GM23338 (cell line): ENCODE measurements at regions not wholly inside any gene's neighbourhood (a gene's known extent, or its start where the extent isn't known, plus 50 kb on each side); places are given as distances from the start of the nearest gene placed in this dataset.

Experiments used
- ATAC-seq: fragments of 200-7000 bp; cut with Tn5 transposase; 3 replicates; pipeline ENCODE4 v1.9.1; 2020
- DNase-seq: peaks from one replicate; pipeline ENCODE4 v3.0.0-alpha.2; 2015; ENCODE audit warnings: low spot score
- H2AFZ ChIP-seq: fragments of 200-600 bp; sonication (generic); 2 replicates; pipeline ENCODE4 v1.8.0; 2016; ENCODE audit warnings: antibody characterized with exemption, mild to moderate bottlenecking, moderate library complexity
- H3F3A ChIP-seq: fragments of 200-600 bp; sonication (generic); replicated peaks from 2 replicates; pipeline ENCODE4 v1.8.0; 2017; ENCODE audit warnings: antibody characterized with exemption, mixed run types, low read depth
- H3K27ac ChIP-seq: fragments of 200-600 bp; sonication (generic); 2 replicates; pipeline ENCODE4 v1.6.1; 2016; ENCODE audit warnings: low read depth
- H3K27me3 ChIP-seq: fragments of 200-600 bp; sonication (generic); 2 replicates; pipeline ENCODE4 v1.8.0; 2016; ENCODE audit warnings: mild to moderate bottlenecking, mixed run types, moderate library complexity; ENCODE audit not compliant: insufficient read depth
- H3K36me3 ChIP-seq: fragments of 200-600 bp; sonication (generic); 2 replicates; pipeline ENCODE4 v1.8.0; 2016; ENCODE audit warnings: mild to moderate bottlenecking; ENCODE audit not compliant: insufficient read depth
- H3K4me1 ChIP-seq: fragments of 200-600 bp; sonication (generic); 2 replicates; pipeline ENCODE4 v1.8.0; 2016; ENCODE audit warnings: mild to moderate bottlenecking, moderate library complexity; ENCODE audit not compliant: insufficient read depth
- H3K4me2 ChIP-seq: fragments of 200-600 bp; sonication (generic); 2 replicates; pipeline ENCODE4 v1.7.1; 2017; ENCODE audit warnings: mixed run types
- H3K4me3 ChIP-seq: fragments of 200-600 bp; sonication (generic); 2 replicates; pipeline ENCODE4 v1.6.1; 2016; ENCODE audit warnings: mixed run types
- H3K79me2 ChIP-seq: fragments of 200-600 bp; sonication (generic); replicated peaks from 2 replicates; pipeline ENCODE4 v1.8.0; 2017; ENCODE audit warnings: mild to moderate bottlenecking; ENCODE audit not compliant: insufficient read depth
- H3K9me2 ChIP-seq: fragments of 200-600 bp; sonication (generic); 2 replicates; pipeline ENCODE4 v1.8.0; 2017; ENCODE audit not compliant: insufficient read depth
- H4K20me1 ChIP-seq: fragments of 200-600 bp; sonication (generic); replicated peaks from 2 replicates; pipeline ENCODE4 v1.8.0; 2017; ENCODE audit warnings: mild to moderate bottlenecking; ENCODE audit not compliant: insufficient read depth
- H3K27ac Mint-ChIP-seq: 2 replicates; pipeline ENCODE4 v1.8.0; 2020; ENCODE audit warnings: inconsistent platforms, mild to moderate bottlenecking, moderate library complexity, mixed read lengths
- H3K27me3 Mint-ChIP-seq: 3 replicates; pipeline ENCODE4 v1.8.0; 2022; ENCODE audit warnings: low read depth, mild to moderate bottlenecking, moderate library complexity, mixed read lengths, inconsistent platforms; ENCODE audit not compliant: insufficient read depth, poor library complexity
- H3K36me3 Mint-ChIP-seq: 3 replicates; pipeline ENCODE4 v1.8.0; 2021; ENCODE audit warnings: low read depth, mild to moderate bottlenecking, inconsistent platforms, moderate library complexity, mixed read lengths
- H3K4me1 Mint-ChIP-seq: 3 replicates; pipeline ENCODE4 v1.8.0; 2020; ENCODE audit warnings: mild to moderate bottlenecking, inconsistent platforms, mixed read lengths
- H3K4me3 Mint-ChIP-seq: 3 replicates; pipeline ENCODE4 v1.8.0; 2021; ENCODE audit warnings: moderate library complexity, mild to moderate bottlenecking, inconsistent platforms, mixed read lengths
- H3K9me3 Mint-ChIP-seq: 3 replicates; pipeline ENCODE4 v1.8.0; 2020; ENCODE audit warnings: moderate library complexity, mild to moderate bottlenecking, inconsistent platforms, mixed read lengths
- CREB1 ChIP-seq: fragments of 250-450 bp; sonication (Bioruptor Pico); IDR thresholded peaks from 2 replicates; pipeline ENCODE4 v1.5.0; 2020; ENCODE audit warnings: low read depth, mild to moderate bottlenecking, moderate library complexity
- EZH2 ChIP-seq: fragments of 200-600 bp; sonication (generic); IDR thresholded peaks from one replicate; pipeline ENCODE4 v1.8.0; 2017; ENCODE audit warnings: antibody characterized with exemption, mild to moderate bottlenecking, low read depth; ENCODE audit not compliant: unreplicated experiment
- EZH2phosphoT487 ChIP-seq: fragments of 200-600 bp; sonication (generic); IDR thresholded peaks from one replicate; pipeline ENCODE4 v1.8.1; 2018; ENCODE audit warnings: antibody characterized with exemption; ENCODE audit not compliant: unreplicated experiment
- JUNB ChIP-seq: IDR thresholded peaks from one replicate; pipeline ENCODE4 v1.6.1; 2016; ENCODE audit warnings: antibody characterized with exemption; ENCODE audit not compliant: unreplicated experiment
- POLR2AphosphoS5 ChIP-seq: IDR thresholded peaks from 2 replicates; pipeline ENCODE4 v1.6.1; 2016; ENCODE audit warnings: antibody characterized with exemption, low read depth
- ZNF331 ChIP-seq: fragments of 250-450 bp; sonication (Bioruptor Pico); IDR thresholded peaks from 2 replicates; pipeline ENCODE4 v1.5.0; 2020; ENCODE audit warnings: low read depth, mild to moderate bottlenecking, moderate library complexity
- TF ChIP-seq, protein P1 (sequence below): fragments of 250-450 bp; sonication (Bioruptor Pico); IDR thresholded peaks from 2 replicates; pipeline ENCODE4 v1.5.0; 2020; ENCODE audit warnings: mild to moderate bottlenecking, moderate library complexity
- TF ChIP-seq, protein P2 (sequence below), 2 experiments: fragments of 200-600 bp in 1 of 2; sonication (generic) in 1 of 2; conservative IDR thresholded peaks; 2 replicates each; pipeline versions ENCODE4 v1.5.1 to v1.6.1; 2016 to 2017; ENCODE audit warnings: antibody characterized with exemption in 2 of 2, low read depth in 2 of 2, mild to moderate bottlenecking in 2 of 2, moderate library complexity in 1 of 2
- TF ChIP-seq, protein P3 (sequence below): IDR thresholded peaks from 2 replicates; pipeline ENCODE4 v1.6.1; 2016; ENCODE audit warnings: antibody characterized with exemption

DNA sequence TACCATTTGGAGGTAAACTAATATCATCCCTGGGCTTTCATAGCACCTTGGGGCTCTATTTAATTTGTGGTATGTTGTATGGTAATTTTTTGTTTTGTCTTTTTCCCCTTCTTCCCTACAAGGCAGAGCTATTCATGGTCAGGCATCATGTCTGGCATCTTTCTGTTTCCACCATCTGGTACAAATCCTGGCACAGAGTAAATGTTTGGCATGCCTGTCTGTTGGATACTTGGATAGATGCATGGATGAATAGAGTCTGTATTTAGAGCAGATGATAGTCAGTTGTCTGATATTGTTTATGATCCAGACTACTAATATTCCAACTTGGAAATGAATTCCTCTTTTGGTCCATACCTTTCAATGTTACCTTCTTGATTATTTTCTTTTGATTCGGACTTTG lies 139.8 kb downstream of the NEDD1 start:
- peaks cover 6% of the 10 kb centered on the region; the same call in 1 of the 2 replicates for H3K4me1 ChIP-seq
- peaks cover 18% of the 10 kb centered on the region for H3K4me1 Mint-ChIP-seq
- no peak for ATAC-seq

More for the DNA sequence above, 139.8 kb downstream of the NEDD1 start:
- no peak for DNase-seq
- Histone ChIP-seq H3K27me3 (no peaks in the 10 kb centered on the region), H3K4me3 (no peak overlapping the region), H4K20me1 (no peaks in the 10 kb centered on the region), H2AFZ (no peak overlapping the region), H3K36me3 (no peaks in the 10 kb centered on the region), H3K9me2 (no peaks in the 10 kb centered on the region; the same call in 1 of the 2 replicates), H3K4me2 (no peak overlapping the region), H3F3A (no peaks in the 10 kb centered on the region), H3K27ac (no peak overlapping the region), H3K79me2 (no peaks in the 10 kb centered on the region)
- TF ChIP-seq EZH2phosphoT487 (no peak), CREB1 (CRISPR knock-in tag) (no peak), JUNB (no peak), EZH2 (no peak), POLR2AphosphoS5 (no peak), ZNF331 (CRISPR knock-in tag) (no peak)
- TF ChIP-seq, protein P1, sequence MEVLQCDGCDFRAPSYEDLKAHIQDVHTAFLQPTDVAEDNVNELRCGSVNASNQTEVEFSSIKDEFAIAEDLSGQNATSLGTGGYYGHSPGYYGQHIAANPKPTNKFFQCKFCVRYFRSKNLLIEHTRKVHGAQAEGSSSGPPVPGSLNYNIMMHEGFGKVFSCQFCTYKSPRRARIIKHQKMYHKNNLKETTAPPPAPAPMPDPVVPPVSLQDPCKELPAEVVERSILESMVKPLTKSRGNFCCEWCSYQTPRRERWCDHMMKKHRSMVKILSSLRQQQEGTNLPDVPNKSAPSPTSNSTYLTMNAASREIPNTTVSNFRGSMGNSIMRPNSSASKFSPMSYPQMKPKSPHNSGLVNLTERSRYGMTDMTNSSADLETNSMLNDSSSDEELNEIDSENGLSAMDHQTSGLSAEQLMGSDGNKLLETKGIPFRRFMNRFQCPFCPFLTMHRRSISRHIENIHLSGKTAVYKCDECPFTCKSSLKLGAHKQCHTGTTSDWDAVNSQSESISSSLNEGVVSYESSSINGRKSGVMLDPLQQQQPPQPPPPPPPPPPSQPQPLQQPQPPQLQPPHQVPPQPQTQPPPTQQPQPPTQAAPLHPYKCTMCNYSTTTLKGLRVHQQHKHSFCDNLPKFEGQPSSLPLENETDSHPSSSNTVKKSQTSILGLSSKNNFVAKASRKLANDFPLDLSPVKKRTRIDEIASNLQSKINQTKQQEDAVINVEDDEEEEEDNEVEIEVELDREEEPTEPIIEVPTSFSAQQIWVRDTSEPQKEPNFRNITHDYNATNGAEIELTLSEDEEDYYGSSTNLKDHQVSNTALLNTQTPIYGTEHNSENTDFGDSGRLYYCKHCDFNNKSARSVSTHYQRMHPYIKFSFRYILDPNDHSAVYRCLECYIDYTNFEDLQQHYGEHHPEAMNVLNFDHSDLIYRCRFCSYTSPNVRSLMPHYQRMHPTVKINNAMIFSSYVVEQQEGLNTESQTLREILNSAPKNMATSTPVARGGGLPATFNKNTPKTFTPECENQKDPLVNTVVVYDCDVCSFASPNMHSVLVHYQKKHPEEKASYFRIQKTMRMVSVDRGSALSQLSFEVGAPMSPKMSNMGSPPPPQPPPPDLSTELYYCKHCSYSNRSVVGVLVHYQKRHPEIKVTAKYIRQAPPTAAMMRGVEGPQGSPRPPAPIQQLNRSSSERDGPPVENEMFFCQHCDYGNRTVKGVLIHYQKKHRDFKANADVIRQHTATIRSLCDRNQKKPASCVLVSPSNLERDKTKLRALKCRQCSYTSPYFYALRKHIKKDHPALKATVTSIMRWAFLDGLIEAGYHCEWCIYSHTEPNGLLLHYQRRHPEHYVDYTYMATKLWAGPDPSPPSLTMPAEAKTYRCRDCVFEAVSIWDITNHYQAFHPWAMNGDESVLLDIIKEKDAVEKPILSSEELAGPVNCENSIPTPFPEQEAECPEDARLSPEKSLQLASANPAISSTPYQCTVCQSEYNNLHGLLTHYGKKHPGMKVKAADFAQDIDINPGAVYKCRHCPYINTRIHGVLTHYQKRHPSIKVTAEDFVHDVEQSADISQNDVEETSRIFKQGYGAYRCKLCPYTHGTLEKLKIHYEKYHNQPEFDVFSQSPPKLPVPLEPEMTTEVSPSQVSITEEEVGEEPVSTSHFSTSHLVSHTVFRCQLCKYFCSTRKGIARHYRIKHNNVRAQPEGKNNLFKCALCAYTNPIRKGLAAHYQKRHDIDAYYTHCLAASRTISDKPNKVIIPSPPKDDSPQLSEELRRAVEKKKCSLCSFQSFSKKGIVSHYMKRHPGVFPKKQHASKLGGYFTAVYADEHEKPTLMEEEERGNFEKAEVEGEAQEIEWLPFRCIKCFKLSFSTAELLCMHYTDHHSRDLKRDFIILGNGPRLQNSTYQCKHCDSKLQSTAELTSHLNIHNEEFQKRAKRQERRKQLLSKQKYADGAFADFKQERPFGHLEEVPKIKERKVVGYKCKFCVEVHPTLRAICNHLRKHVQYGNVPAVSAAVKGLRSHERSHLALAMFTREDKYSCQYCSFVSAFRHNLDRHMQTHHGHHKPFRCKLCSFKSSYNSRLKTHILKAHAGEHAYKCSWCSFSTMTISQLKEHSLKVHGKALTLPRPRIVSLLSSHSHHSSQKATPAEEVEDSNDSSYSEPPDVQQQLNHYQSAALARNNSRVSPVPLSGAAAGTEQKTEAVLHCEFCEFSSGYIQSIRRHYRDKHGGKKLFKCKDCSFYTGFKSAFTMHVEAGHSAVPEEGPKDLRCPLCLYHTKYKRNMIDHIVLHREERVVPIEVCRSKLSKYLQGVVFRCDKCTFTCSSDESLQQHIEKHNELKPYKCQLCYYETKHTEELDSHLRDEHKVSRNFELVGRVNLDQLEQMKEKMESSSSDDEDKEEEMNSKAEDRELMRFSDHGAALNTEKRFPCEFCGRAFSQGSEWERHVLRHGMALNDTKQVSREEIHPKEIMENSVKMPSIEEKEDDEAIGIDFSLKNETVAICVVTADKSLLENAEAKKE (CRISPR knock-in tag), result no peak
- TF ChIP-seq, protein P2, sequence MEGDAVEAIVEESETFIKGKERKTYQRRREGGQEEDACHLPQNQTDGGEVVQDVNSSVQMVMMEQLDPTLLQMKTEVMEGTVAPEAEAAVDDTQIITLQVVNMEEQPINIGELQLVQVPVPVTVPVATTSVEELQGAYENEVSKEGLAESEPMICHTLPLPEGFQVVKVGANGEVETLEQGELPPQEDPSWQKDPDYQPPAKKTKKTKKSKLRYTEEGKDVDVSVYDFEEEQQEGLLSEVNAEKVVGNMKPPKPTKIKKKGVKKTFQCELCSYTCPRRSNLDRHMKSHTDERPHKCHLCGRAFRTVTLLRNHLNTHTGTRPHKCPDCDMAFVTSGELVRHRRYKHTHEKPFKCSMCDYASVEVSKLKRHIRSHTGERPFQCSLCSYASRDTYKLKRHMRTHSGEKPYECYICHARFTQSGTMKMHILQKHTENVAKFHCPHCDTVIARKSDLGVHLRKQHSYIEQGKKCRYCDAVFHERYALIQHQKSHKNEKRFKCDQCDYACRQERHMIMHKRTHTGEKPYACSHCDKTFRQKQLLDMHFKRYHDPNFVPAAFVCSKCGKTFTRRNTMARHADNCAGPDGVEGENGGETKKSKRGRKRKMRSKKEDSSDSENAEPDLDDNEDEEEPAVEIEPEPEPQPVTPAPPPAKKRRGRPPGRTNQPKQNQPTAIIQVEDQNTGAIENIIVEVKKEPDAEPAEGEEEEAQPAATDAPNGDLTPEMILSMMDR (conservative IDR thresholded peaks at IDR 0.05; ENCODE audit: low read depth in 2 of 2), result no peak
- TF ChIP-seq, protein P3, sequence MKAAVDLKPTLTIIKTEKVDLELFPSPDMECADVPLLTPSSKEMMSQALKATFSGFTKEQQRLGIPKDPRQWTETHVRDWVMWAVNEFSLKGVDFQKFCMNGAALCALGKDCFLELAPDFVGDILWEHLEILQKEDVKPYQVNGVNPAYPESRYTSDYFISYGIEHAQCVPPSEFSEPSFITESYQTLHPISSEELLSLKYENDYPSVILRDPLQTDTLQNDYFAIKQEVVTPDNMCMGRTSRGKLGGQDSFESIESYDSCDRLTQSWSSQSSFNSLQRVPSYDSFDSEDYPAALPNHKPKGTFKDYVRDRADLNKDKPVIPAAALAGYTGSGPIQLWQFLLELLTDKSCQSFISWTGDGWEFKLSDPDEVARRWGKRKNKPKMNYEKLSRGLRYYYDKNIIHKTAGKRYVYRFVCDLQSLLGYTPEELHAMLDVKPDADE, result no peak
- no peaks in the 10 kb centered on the region for H3K27me3 Mint-ChIP-seq
- no peaks in the 10 kb centered on the region for H3K36me3 Mint-ChIP-seq
- no peak overlapping the region for H3K27ac Mint-ChIP-seq
- no peak overlapping the region for H3K4me3 Mint-ChIP-seq
- no peaks in the 10 kb centered on the region for H3K9me3 Mint-ChIP-seq
